HepG2 (cell line): ENCODE measurements at regions not wholly inside any gene's neighbourhood (a gene's known extent, or its start where the extent isn't known, plus 50 kb on each side); places are given as distances from the start of the nearest gene placed in this dataset.
A peak's percentile ranks its signal among the peaks of the same experiment; 100 is the strongest.

Source experiments
- AFF4 ChIP-seq: sonication (generic); formaldehyde crosslinking; IDR thresholded peaks from 2 replicates; pipeline ENCODE4 v1.4.0; 2020; ENCODE audit warnings: missing genetic modification reagents
- CREB1 ChIP-seq, 2 experiments: fragments of 450-650 bp in 1 of 2; IDR thresholded peaks; 2 replicates each; pipeline ENCODE4 v1.6.1; 2016 to 2017; ENCODE audit warnings: control low read depth in 1 of 2, mild to moderate bottlenecking in 1 of 2, missing compliant biosample characterization in 1 of 2, missing genetic modification characterization in 1 of 2
- HNF4A ChIP-seq: sonication (generic); formaldehyde crosslinking; IDR thresholded peaks from 2 replicates; pipeline ENCODE4 v1.4.0; 2020; ENCODE audit warnings: missing genetic modification reagents
- HNRNPL ChIP-seq: fragments of 200-400 bp; formaldehyde crosslinking; IDR thresholded peaks from 2 replicates; pipeline ENCODE4 v1.6.1; 2017; ENCODE audit warnings: mild to moderate bottlenecking, low read depth, low read length
- HOXA3 ChIP-seq: sonication (generic); formaldehyde crosslinking; IDR thresholded peaks from 2 replicates; pipeline ENCODE4 v1.5.0; 2020; ENCODE audit warnings: missing genetic modification reagents
- MTF1 ChIP-seq: sonication (generic); formaldehyde crosslinking; IDR thresholded peaks from 2 replicates; pipeline ENCODE4 v1.5.0; 2020; ENCODE audit warnings: missing genetic modification reagents
- MYNN ChIP-seq: sonication (generic); formaldehyde crosslinking; IDR thresholded peaks from 2 replicates; pipeline ENCODE4 v1.4.0; 2020; ENCODE audit warnings: mild to moderate bottlenecking, low read depth, missing genetic modification reagents
- PRMT3 ChIP-seq: sonication (generic); formaldehyde crosslinking; IDR thresholded peaks from 2 replicates; pipeline ENCODE4 v1.8.1; 2022; ENCODE audit warnings: low read depth, mild to moderate bottlenecking, moderate library complexity, missing genetic modification reagents, borderline replicate concordance
- RCOR2 ChIP-seq: IDR thresholded peaks from 2 replicates; pipeline ENCODE4 v1.6.1; 2016; ENCODE audit warnings: missing biosample characterization, missing genetic modification reagents
- SALL1 ChIP-seq: sonication (generic); formaldehyde crosslinking; IDR thresholded peaks from 2 replicates; pipeline ENCODE4 v1.8.0; 2022; ENCODE audit warnings: mild to moderate bottlenecking, missing genetic modification reagents
- SIX1 ChIP-seq: sonication (generic); formaldehyde crosslinking; IDR thresholded peaks from 2 replicates; pipeline ENCODE4 v1.4.0; 2020; ENCODE audit warnings: missing genetic modification reagents, borderline replicate concordance
- SMAD1 ChIP-seq: sonication (generic); formaldehyde crosslinking; IDR thresholded peaks from 2 replicates; pipeline ENCODE4 v1.4.0; 2020; ENCODE audit warnings: missing genetic modification reagents, low read depth, mild to moderate bottlenecking, borderline replicate concordance
- SPEN ChIP-seq: sonication (generic); formaldehyde crosslinking; IDR thresholded peaks from 2 replicates; pipeline ENCODE4 v1.5.1; 2020; ENCODE audit warnings: low read depth, mild to moderate bottlenecking, missing genetic modification reagents
- TAF15 ChIP-seq: fragments of 200-400 bp; formaldehyde crosslinking; IDR thresholded peaks from one replicate; pipeline ENCODE4 v1.6.1; 2018; ENCODE audit warnings: mild to moderate bottlenecking, low read depth, low read length; ENCODE audit not compliant: poor library complexity, severe bottlenecking
- TOPORS ChIP-seq: sonication (generic); formaldehyde crosslinking; IDR thresholded peaks from 2 replicates; pipeline ENCODE4 v1.8.0; 2023; ENCODE audit warnings: mild to moderate bottlenecking, missing genetic modification reagents
- ZBTB1 ChIP-seq: sonication (generic); formaldehyde crosslinking; IDR thresholded peaks from 2 replicates; pipeline ENCODE4 v1.4.0; 2020; ENCODE audit warnings: missing genetic modification reagents, borderline replicate concordance
- ZFP62 ChIP-seq: sonication (generic); formaldehyde crosslinking; IDR thresholded peaks from 2 replicates; pipeline ENCODE4 v1.4.0; 2020; ENCODE audit warnings: missing genetic modification reagents
- ZNF136 ChIP-seq: sonication (generic); formaldehyde crosslinking; IDR thresholded peaks from 2 replicates; pipeline ENCODE4 v1.8.1; 2022; ENCODE audit warnings: low read depth, mild to moderate bottlenecking, moderate library complexity, missing genetic modification reagents
- ZNF138 ChIP-seq: sonication (generic); formaldehyde crosslinking; IDR thresholded peaks from 2 replicates; pipeline ENCODE4 v1.5.0; 2020; ENCODE audit warnings: mild to moderate bottlenecking, low read depth, missing genetic modification reagents
- ZNF232 ChIP-seq: sonication (generic); formaldehyde crosslinking; IDR thresholded peaks from 2 replicates; pipeline ENCODE4 v1.4.0; 2020; ENCODE audit warnings: missing genetic modification reagents, borderline replicate concordance
- ZNF383 ChIP-seq: sonication (generic); formaldehyde crosslinking; IDR thresholded peaks from 2 replicates; pipeline ENCODE4 v1.4.0; 2020; ENCODE audit warnings: missing genetic modification reagents, mild to moderate bottlenecking, borderline replicate concordance
- ZNF432 ChIP-seq: sonication (generic); formaldehyde crosslinking; IDR thresholded peaks from 2 replicates; pipeline ENCODE4 v1.5.0; 2020; ENCODE audit warnings: missing genetic modification reagents, mild to moderate bottlenecking, borderline replicate concordance
- ZNF530 ChIP-seq: sonication (generic); formaldehyde crosslinking; IDR thresholded peaks from 2 replicates; pipeline ENCODE4 v1.5.0; 2020; ENCODE audit warnings: low read depth, mild to moderate bottlenecking, missing genetic modification reagents
- ZNF549 ChIP-seq: sonication (generic); formaldehyde crosslinking; IDR thresholded peaks from 2 replicates; pipeline ENCODE4 v1.5.0; 2020; ENCODE audit warnings: missing genetic modification reagents
- ZNF598 ChIP-seq: sonication (generic); formaldehyde crosslinking; IDR thresholded peaks from 2 replicates; pipeline ENCODE4 v1.5.1; 2020; ENCODE audit warnings: mild to moderate bottlenecking, missing genetic modification reagents, borderline replicate concordance
- ZNF607 ChIP-seq: sonication (generic); formaldehyde crosslinking; IDR thresholded peaks from 2 replicates; pipeline ENCODE4 v1.5.1; 2020; ENCODE audit warnings: missing genetic modification reagents, mild to moderate bottlenecking, borderline replicate concordance
- ZNF768 ChIP-seq: sonication (generic); formaldehyde crosslinking; IDR thresholded peaks from 2 replicates; pipeline ENCODE4 v1.4.0; 2020; ENCODE audit warnings: missing genetic modification reagents
- ZNF776 ChIP-seq: sonication (generic); formaldehyde crosslinking; IDR thresholded peaks from 2 replicates; pipeline ENCODE4 v1.4.0; 2020; ENCODE audit warnings: mild to moderate bottlenecking, missing genetic modification reagents
- ZNF782 ChIP-seq: sonication (generic); formaldehyde crosslinking; IDR thresholded peaks from 2 replicates; pipeline ENCODE4 v1.4.0; 2020; ENCODE audit warnings: missing genetic modification reagents, mild to moderate bottlenecking, borderline replicate concordance
- ZNF841 ChIP-seq: sonication (generic); formaldehyde crosslinking; IDR thresholded peaks from 2 replicates; pipeline ENCODE4 v1.8.1; 2023; ENCODE audit warnings: missing genetic modification reagents, borderline replicate concordance
- ZSCAN12 ChIP-seq: sonication (generic); formaldehyde crosslinking; IDR thresholded peaks from 2 replicates; pipeline ENCODE4 v1.9.0; 2021; ENCODE audit warnings: mild to moderate bottlenecking, missing genetic modification reagents

GRCh38 chr4:83189631-83190136 is 75.2 kb upstream of the PLAC8 start (continued):
- no peak for TF ChIP-seq TAF15
- no peak for TF ChIP-seq ZNF549 (CRISPR knock-in tag)
- no peak for TF ChIP-seq ZNF841 (CRISPR knock-in tag)
- TF ChIP-seq ZNF232 (CRISPR knock-in tag) = no peak
- TF ChIP-seq ZNF598 (CRISPR knock-in tag) = no peak
- no peak for TF ChIP-seq SMAD1
- no peak for TF ChIP-seq AFF4
- TF ChIP-seq ZNF776 (CRISPR knock-in tag) = no peak
- peak; percentile 62 for TF ChIP-seq RCOR2 (CRISPR knock-in tag)
- TF ChIP-seq ZNF768 (CRISPR knock-in tag) = no peak
- peak; percentile 25; the same call in 1 of the 2 replicates for TF ChIP-seq HOXA3
- no peak for TF ChIP-seq PRMT3
- TF ChIP-seq MTF1 (CRISPR knock-in tag) = no peak
- TF ChIP-seq ZNF136 (CRISPR knock-in tag) = peak; percentile 44; the same call in 1 of the 2 replicates
- no peak for TF ChIP-seq ZNF383 (CRISPR knock-in tag)
- peak; percentile 70 for TF ChIP-seq SALL1
- no peak for TF ChIP-seq ZNF138 (CRISPR knock-in tag)
- no peak for TF ChIP-seq HNRNPL
- peak; percentile 70; the same call in 1 of the 2 replicates for TF ChIP-seq SIX1
- TF ChIP-seq ZFP62 (CRISPR knock-in tag) = no peak
- no peak for TF ChIP-seq SPEN (CRISPR knock-in tag)
- no peak for TF ChIP-seq ZNF530
- TF ChIP-seq CREB1 (IDR thresholded peaks at IDR 0.05) = peak; percentile 32; the same call in 1 of the 2 replicates
- TF ChIP-seq CREB1 (CRISPR knock-in tag; IDR thresholded peaks at IDR 0.05) = peak; percentile 54
- no peak for TF ChIP-seq ZNF607 (CRISPR knock-in tag)
- TF ChIP-seq ZSCAN12 (CRISPR knock-in tag) = no peak
- TF ChIP-seq ZBTB1 = no peak
- no peak for TF ChIP-seq MYNN (CRISPR knock-in tag)
- no peak for TF ChIP-seq ZNF782
- no peak for TF ChIP-seq TOPORS
- TF ChIP-seq HNF4A (CRISPR knock-in tag) = peak; percentile 44
- TF ChIP-seq ZNF432 (CRISPR knock-in tag) = no peak
